ENCODE measurements at regions not wholly inside any gene's neighbourhood (a gene's known extent, or its start where the extent isn't known, plus 50 kb on each side); places are given as distances from the start of the nearest gene placed in this dataset.

DNA sequence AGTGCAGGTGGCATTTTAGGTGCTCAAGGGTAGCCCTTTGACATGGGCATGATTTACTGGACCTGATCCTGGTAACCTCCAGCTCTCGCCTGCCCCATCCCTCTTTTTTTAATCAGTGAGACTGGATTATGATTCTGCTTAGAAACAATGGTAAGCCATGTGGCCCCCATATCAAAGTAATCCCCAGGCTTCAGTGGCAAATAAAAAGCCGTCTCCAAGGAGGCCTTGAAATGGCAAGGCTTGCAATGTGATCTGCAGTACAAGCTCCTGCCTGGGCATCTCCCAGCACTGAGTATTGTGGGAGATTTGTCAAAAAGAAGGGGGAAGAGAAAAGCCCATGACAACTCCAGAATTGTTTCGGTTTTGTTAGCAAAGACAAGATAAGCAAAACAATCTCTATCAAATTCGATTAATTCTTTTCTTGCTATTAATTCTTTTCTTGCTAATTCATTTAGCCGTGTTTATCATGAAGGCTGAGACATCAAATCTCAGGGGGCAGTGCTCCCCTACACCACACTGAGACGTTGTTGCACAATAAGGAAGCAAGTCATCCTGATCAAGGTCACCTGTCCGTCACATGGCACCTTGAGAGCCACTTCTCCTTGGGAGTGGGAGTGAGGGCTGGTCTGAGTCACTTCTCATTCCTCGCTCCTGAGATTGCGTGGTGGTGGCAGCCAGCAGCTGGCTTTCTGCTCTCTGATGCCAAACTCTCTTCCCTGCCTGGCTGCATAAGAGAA is 312.7 kb upstream of the GATB start:
- H3K4me2 ChIP-seq (replicated peaks; ENCODE audit: low read depth, low read length, poor library complexity, severe bottlenecking) = no peak overlapping the region
- WGBS (ENCODE audit: insufficient coverage) = 73% methylated on average over 5 of the region's 9 CpGs
- no peak overlapping the region for H3K4me3 ChIP-seq (ENCODE audit: control extremely low read depth in 1 of 5, extremely low read depth in 1 of 5, insufficient read depth in 1 of 5, low read depth in 2 of 5, low read length in 4 of 5)
- ATAC-seq (ENCODE audit: low read depth) (no peak), DNase-seq (no peak)
- no peaks in the 10 kb centered on the region for H3K36me3 ChIP-seq (replicated peaks in 1 of 2; ENCODE audit: control extremely low read depth in 1 of 2, control insufficient read depth in 1 of 2, extremely low read depth in 1 of 2, insufficient read depth in 2 of 2, low read length in 1 of 2)
- no peaks in the 10 kb centered on the region for H3K9me3 ChIP-seq (ENCODE audit: control extremely low read depth in 1 of 3, control insufficient read depth in 2 of 3, insufficient read depth in 1 of 3, low read length in 2 of 3)
- no peak overlapping the region for H3K27ac ChIP-seq (ENCODE audit: low read length in 2 of 2)
- H4K20me1 ChIP-seq (ENCODE audit: control insufficient read depth, insufficient read depth, low read length, poor library complexity, severe bottlenecking) = no peaks in the 10 kb centered on the region
- no peaks in the 10 kb centered on the region for H3K9me3 Mint-ChIP-seq (ENCODE audit: insufficient read depth)
- POLR2A ChIA-PET = no interaction called here
- H3K4me1 Mint-ChIP-seq = no peaks in the 10 kb centered on the region
- H3K27me3 Mint-ChIP-seq = peaks cover 4% of the 10 kb centered on the region
- H3K9ac ChIP-seq (ENCODE audit: low read length) = no peak overlapping the region
- intact Hi-C loops (cut with micrococcal nuclease) = no loop called here
- TF ChIP-seq, protein P1, sequence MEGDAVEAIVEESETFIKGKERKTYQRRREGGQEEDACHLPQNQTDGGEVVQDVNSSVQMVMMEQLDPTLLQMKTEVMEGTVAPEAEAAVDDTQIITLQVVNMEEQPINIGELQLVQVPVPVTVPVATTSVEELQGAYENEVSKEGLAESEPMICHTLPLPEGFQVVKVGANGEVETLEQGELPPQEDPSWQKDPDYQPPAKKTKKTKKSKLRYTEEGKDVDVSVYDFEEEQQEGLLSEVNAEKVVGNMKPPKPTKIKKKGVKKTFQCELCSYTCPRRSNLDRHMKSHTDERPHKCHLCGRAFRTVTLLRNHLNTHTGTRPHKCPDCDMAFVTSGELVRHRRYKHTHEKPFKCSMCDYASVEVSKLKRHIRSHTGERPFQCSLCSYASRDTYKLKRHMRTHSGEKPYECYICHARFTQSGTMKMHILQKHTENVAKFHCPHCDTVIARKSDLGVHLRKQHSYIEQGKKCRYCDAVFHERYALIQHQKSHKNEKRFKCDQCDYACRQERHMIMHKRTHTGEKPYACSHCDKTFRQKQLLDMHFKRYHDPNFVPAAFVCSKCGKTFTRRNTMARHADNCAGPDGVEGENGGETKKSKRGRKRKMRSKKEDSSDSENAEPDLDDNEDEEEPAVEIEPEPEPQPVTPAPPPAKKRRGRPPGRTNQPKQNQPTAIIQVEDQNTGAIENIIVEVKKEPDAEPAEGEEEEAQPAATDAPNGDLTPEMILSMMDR (IDR thresholded peaks at IDR 0.05) = no peak
- no peak for TF ChIP-seq EZH2 (IDR thresholded peaks at IDR 0.05; ENCODE audit: borderline replicate concordance, insufficient read depth, low read depth, low read length, poor library complexity, severe bottlenecking)
- H3K79me2 ChIP-seq (ENCODE audit: control insufficient read depth, insufficient read depth, low read length) = no peaks in the 10 kb centered on the region
- no peak overlapping the region for H3K27ac Mint-ChIP-seq
- no peaks in the 10 kb centered on the region for H3K27me3 ChIP-seq (replicated peaks in 1 of 4; ENCODE audit: control extremely low read depth in 1 of 4, control insufficient read depth in 3 of 4, insufficient read depth in 4 of 4, low read length in 3 of 4)
- H2AFZ ChIP-seq (ENCODE audit: insufficient read depth, low read depth, low read length, poor library complexity, severe bottlenecking) = no peak overlapping the region
- H3K4me3 Mint-ChIP-seq = no peak overlapping the region
- no peaks in the 10 kb centered on the region for H3K4me1 ChIP-seq (ENCODE audit: control insufficient read depth in 2 of 2, insufficient read depth in 2 of 2, low read length in 2 of 2)
- CTCF ChIA-PET = no interaction called here

DNA sequence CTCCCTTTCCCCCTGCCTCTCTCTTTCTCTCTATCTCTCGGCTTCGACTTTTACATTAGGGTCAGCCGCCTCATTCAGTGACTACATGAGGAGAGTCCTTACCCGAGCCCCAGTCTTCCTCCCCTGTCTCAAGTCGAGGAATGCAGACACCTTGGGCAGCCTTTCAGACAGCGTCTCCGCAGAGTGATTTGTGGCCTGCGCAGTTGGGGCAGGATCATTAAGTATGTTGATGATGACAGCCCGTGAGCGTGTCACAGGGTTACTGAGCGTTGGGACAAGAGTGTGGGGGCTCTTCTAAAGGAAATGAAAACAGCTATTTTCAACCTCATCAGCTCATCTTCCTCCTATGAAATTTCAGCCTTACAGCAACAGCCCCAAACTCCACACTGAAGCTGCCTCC is 312.1 kb upstream of the GATB start:
- no peaks in the 10 kb centered on the region for H4K20me1 ChIP-seq (ENCODE audit: control insufficient read depth, insufficient read depth, low read length, poor library complexity, severe bottlenecking)
- H2AFZ ChIP-seq (ENCODE audit: insufficient read depth, low read depth, low read length, poor library complexity, severe bottlenecking) = no peak overlapping the region
- 90% methylated on average over 7 of the region's 11 CpGs for WGBS (ENCODE audit: insufficient coverage)
- ATAC-seq (ENCODE audit: low read depth) = no peak
- H3K27ac ChIP-seq (ENCODE audit: low read length in 2 of 2) = no peak overlapping the region
- H3K27ac Mint-ChIP-seq = no peak overlapping the region
- H3K36me3 ChIP-seq (replicated peaks in 1 of 2; ENCODE audit: control extremely low read depth in 1 of 2, control insufficient read depth in 1 of 2, extremely low read depth in 1 of 2, insufficient read depth in 2 of 2, low read length in 1 of 2) = no peaks in the 10 kb centered on the region
- no peak overlapping the region for H3K9ac ChIP-seq (ENCODE audit: low read length)
- no peak for DNase-seq
- no peaks in the 10 kb centered on the region for H3K27me3 ChIP-seq (replicated peaks in 1 of 4; ENCODE audit: control extremely low read depth in 1 of 4, control insufficient read depth in 3 of 4, insufficient read depth in 4 of 4, low read length in 3 of 4)
- H3K27me3 Mint-ChIP-seq = peaks cover 4% of the 10 kb centered on the region
- H3K9me3 Mint-ChIP-seq (ENCODE audit: insufficient read depth) = no peaks in the 10 kb centered on the region
- no peaks in the 10 kb centered on the region for H3K4me1 ChIP-seq (ENCODE audit: control insufficient read depth in 2 of 2, insufficient read depth in 2 of 2, low read length in 2 of 2)
- intact Hi-C loops (cut with micrococcal nuclease) = no loop called here
- POLR2A ChIA-PET = no interaction called here
- no peaks in the 10 kb centered on the region for H3K79me2 ChIP-seq (ENCODE audit: control insufficient read depth, insufficient read depth, low read length)
- no peaks in the 10 kb centered on the region for H3K4me1 Mint-ChIP-seq
- no peak for TF ChIP-seq EZH2 (IDR thresholded peaks at IDR 0.05; ENCODE audit: borderline replicate concordance, insufficient read depth, low read depth, low read length, poor library complexity, severe bottlenecking)
- TF ChIP-seq, protein P1 (IDR thresholded peaks at IDR 0.05) = no peak
- H3K9me3 ChIP-seq (ENCODE audit: control extremely low read depth in 1 of 3, control insufficient read depth in 2 of 3, insufficient read depth in 1 of 3, low read length in 2 of 3) = no peaks in the 10 kb centered on the region
- no peak overlapping the region for H3K4me3 Mint-ChIP-seq
- no peak overlapping the region for H3K4me2 ChIP-seq (replicated peaks; ENCODE audit: low read depth, low read length, poor library complexity, severe bottlenecking)
- H3K4me3 ChIP-seq (ENCODE audit: control extremely low read depth in 1 of 5, extremely low read depth in 1 of 5, insufficient read depth in 1 of 5, low read depth in 2 of 5, low read length in 4 of 5) = no peak overlapping the region
- CTCF ChIA-PET = no interaction called here

Measured in B cell (primary cell).